ENCODE measurements at regions not wholly inside any gene's neighbourhood (a gene's known extent, or its start where the extent isn't known, plus 50 kb on each side); places are given as distances from the start of the nearest gene placed in this dataset.

DNA sequence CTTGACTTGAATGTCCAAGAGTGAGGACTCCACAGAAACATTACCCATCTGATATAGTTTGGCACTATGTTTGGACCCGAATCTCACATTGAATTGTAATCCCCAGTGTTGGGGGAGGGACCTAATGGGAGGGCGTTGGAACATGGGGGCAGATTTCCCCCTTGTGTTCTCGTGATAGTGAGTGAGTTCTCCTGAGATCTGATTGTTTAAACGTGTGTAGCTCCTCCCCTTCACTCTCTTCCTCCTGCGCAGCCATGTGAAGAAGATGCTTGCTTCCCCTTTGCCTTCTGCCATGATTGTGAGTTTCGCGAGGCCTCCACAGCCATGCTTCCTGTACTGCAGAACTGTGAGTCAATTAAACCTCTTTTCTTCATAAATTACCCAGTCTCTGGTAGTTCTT is 273.9 kb upstream of the TBC1D5 start:
- Histone ChIP-seq H3K27ac (ENCODE audit: low read depth in 2 of 2, low read length in 1 of 2) (no peak overlapping the region), H3K9me3 (no peaks in the 10 kb centered on the region), H2AFZ (ENCODE audit: low read depth) (no peak overlapping the region), H3F3A (replicated peaks; ENCODE audit: insufficient read depth) (no peaks in the 10 kb centered on the region), H3K4me3 (ENCODE audit: low read depth in 2 of 2, low read length in 1 of 2) (no peak overlapping the region), H4K20me1 (ENCODE audit: insufficient read depth) (no peaks in the 10 kb centered on the region), H3K4me2 (no peak overlapping the region), H3K79me2 (ENCODE audit: insufficient read depth) (no peaks in the 10 kb centered on the region), H3K9ac (no peak overlapping the region), H3K27me3 (ENCODE audit: insufficient read depth) (no peaks in the 10 kb centered on the region), H3K36me3 (replicated peaks in 1 of 2; ENCODE audit: control insufficient read depth in 1 of 2, insufficient read depth in 2 of 2, low read length in 1 of 2) (no peaks in the 10 kb centered on the region), H3K4me1 (ENCODE audit: control insufficient read depth in 1 of 2, insufficient read depth in 2 of 2, low read depth in 1 of 2, low read length in 1 of 2) (peaks cover 0 to 2% of the 10 kb centered on the region in 2 experiments; a peak in 1 of 4 replicates), H3K9me2 (no peaks in the 10 kb centered on the region)
- 62% methylated on average over 7 of the region's 7 CpGs for WGBS (ENCODE audit: low lambda C conversion rate)
- CTCF ChIA-PET, result interaction anchor here (0.8 to 1.0 kb wide), 2 partner anchors 8 to 71 kb away, joined by 3 read pairs; no protein-coding TSS in a partner anchor
- POLR2A ChIA-PET, result no interaction called here
- TF ChIP-seq, protein P1, sequence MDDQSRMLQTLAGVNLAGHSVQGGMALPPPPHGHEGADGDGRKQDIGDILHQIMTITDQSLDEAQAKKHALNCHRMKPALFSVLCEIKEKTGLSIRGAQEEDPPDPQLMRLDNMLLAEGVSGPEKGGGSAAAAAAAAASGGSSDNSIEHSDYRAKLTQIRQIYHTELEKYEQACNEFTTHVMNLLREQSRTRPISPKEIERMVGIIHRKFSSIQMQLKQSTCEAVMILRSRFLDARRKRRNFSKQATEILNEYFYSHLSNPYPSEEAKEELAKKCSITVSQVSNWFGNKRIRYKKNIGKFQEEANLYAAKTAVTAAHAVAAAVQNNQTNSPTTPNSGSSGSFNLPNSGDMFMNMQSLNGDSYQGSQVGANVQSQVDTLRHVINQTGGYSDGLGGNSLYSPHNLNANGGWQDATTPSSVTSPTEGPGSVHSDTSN (IDR thresholded peaks at IDR 0.05), result no peak
- TF ChIP-seq SIN3A (IDR thresholded peaks at IDR 0.05; ENCODE audit: borderline replicate concordance, low read depth, low read length) (no peak), FOXM1 (IDR thresholded peaks at IDR 0.05; ENCODE audit: low read depth) (no peak), JUND (IDR thresholded peaks at IDR 0.05) (no peak), EP300 (IDR thresholded peaks at IDR 0.05; ENCODE audit: borderline replicate concordance in 1 of 2, low read depth in 1 of 2, low read length in 1 of 2) (no peak), GATA2 (CRISPR knock-in tag; IDR thresholded peaks at IDR 0.05) (no peak), YY1 (IDR thresholded peaks at IDR 0.05; ENCODE audit: low read depth) (no peak)
- TF ChIP-seq, protein P2, sequence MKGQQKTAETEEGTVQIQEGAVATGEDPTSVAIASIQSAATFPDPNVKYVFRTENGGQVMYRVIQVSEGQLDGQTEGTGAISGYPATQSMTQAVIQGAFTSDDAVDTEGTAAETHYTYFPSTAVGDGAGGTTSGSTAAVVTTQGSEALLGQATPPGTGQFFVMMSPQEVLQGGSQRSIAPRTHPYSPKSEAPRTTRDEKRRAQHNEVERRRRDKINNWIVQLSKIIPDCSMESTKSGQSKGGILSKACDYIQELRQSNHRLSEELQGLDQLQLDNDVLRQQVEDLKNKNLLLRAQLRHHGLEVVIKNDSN (IDR thresholded peaks at IDR 0.05; ENCODE audit: borderline replicate concordance, low read depth), result no peak
- TF ChIP-seq, protein P3, sequence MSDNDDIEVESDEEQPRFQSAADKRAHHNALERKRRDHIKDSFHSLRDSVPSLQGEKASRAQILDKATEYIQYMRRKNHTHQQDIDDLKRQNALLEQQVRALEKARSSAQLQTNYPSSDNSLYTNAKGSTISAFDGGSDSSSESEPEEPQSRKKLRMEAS (IDR thresholded peaks at IDR 0.05; ENCODE audit: low read depth), result no peak
- DNase-seq, result no peak

DNA sequence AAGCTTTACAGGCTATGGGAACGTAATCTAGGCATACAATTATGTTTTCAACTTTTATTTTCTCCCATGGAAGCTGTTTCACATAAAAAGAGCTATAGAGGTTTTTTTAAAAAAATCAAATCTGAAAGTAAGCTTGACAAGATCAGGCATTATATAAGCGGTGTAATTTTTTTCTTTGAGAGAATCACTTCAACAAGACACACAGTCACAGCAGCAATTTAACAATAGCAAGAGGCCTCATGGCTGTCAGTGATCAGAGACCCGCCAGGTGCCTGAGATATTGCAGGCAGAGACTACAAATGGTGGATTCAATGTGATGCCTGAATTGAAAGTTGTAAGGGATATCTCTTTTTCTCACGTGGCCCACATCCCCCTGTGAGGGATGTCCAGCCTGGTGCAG is 270.5 kb upstream of the TBC1D5 start:
- TF ChIP-seq RCOR1 (IDR thresholded peaks at IDR 0.05; ENCODE audit: low read length) (no peak), FOXM1 (IDR thresholded peaks at IDR 0.05; ENCODE audit: low read depth) (no peak), GATA2 (CRISPR knock-in tag; IDR thresholded peaks at IDR 0.05) (no peak)
- Histone ChIP-seq H3K27me3 (ENCODE audit: insufficient read depth) (no peaks in the 10 kb centered on the region), H3K9me3 (no peaks in the 10 kb centered on the region), H3K79me2 (ENCODE audit: insufficient read depth) (no peaks in the 10 kb centered on the region), H2AFZ (ENCODE audit: low read depth) (no peak overlapping the region), H3K9me2 (no peaks in the 10 kb centered on the region), H3K36me3 (replicated peaks in 1 of 2; ENCODE audit: control insufficient read depth in 1 of 2, insufficient read depth in 2 of 2, low read length in 1 of 2) (no peaks in the 10 kb centered on the region), H3K4me1 (ENCODE audit: control insufficient read depth in 1 of 2, insufficient read depth in 2 of 2, low read depth in 1 of 2, low read length in 1 of 2) (peaks cover 0 to 4% of the 10 kb centered on the region in 2 experiments; a peak in 1 of 4 replicates), H3K27ac (ENCODE audit: low read depth in 2 of 2, low read length in 1 of 2) (no peak overlapping the region), H3K4me3 (ENCODE audit: low read depth in 2 of 2, low read length in 1 of 2) (no peak overlapping the region), H3K4me2 (no peak overlapping the region), H3K9ac (no peak overlapping the region), H3F3A (replicated peaks; ENCODE audit: insufficient read depth) (no peaks in the 10 kb centered on the region), H4K20me1 (ENCODE audit: insufficient read depth) (no peaks in the 10 kb centered on the region)
- WGBS (ENCODE audit: low lambda C conversion rate), result 47% methylated on average over 4 of the region's 4 CpGs
- ChIA-PET CTCF (no interaction called here), POLR2A (no interaction called here)
- no peak for DNase-seq

DNA sequence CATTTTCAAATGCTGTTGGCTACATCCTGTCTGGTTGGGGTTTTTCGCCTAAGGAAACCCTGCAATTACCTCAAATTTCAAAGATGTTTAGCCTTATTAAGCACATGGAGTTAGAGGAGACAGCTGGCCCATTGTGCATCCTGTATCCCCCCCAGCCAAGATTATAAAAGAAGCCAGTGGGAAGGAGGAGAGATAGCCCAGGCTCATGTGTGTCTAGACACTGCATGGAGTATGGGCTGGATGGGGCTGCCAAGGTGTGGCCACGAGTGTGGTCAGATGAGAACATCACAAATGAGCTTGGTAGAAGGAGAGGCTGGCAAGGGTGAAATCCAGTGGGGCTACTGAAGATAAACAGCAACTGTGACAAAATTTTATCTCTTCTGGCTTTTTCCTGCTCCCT is 270.0 kb upstream of the TBC1D5 start:
- H3F3A ChIP-seq (replicated peaks; ENCODE audit: insufficient read depth), result no peaks in the 10 kb centered on the region
- H3K9me3 ChIP-seq, result no peaks in the 10 kb centered on the region
- H3K36me3 ChIP-seq (replicated peaks in 1 of 2; ENCODE audit: control insufficient read depth in 1 of 2, insufficient read depth in 2 of 2, low read length in 1 of 2), result no peaks in the 10 kb centered on the region
- no peak overlapping the region for H2AFZ ChIP-seq (ENCODE audit: low read depth)
- H4K20me1 ChIP-seq (ENCODE audit: insufficient read depth), result no peaks in the 10 kb centered on the region
- H3K27me3 ChIP-seq (ENCODE audit: insufficient read depth), result no peaks in the 10 kb centered on the region
- WGBS (ENCODE audit: low lambda C conversion rate), result 51% methylated on average over 2 of the region's 2 CpGs
- H3K9ac ChIP-seq, result no peak overlapping the region
- H3K4me3 ChIP-seq (ENCODE audit: low read depth in 2 of 2, low read length in 1 of 2), result no peak overlapping the region
- H3K9me2 ChIP-seq, result no peaks in the 10 kb centered on the region
- CTCF ChIA-PET, result interaction anchor here (1.2 kb wide), 1 partner anchor 15 kb away, joined by 3 read pairs; no protein-coding TSS in a partner anchor
- no peak overlapping the region for H3K4me2 ChIP-seq
- no peak overlapping the region; a peak in 1 of 4 replicates for H3K27ac ChIP-seq (ENCODE audit: low read depth in 2 of 2, low read length in 1 of 2)
- no peaks in the 10 kb centered on the region for H3K79me2 ChIP-seq (ENCODE audit: insufficient read depth)
- H3K4me1 ChIP-seq (ENCODE audit: control insufficient read depth in 1 of 2, insufficient read depth in 2 of 2, low read depth in 1 of 2, low read length in 1 of 2), result peaks cover 0 to 4% of the 10 kb centered on the region in 2 experiments; a peak in 1 of 4 replicates
- no peak for DNase-seq
- POLR2A ChIA-PET, result no interaction called here
- TF ChIP-seq TCF12 (IDR thresholded peaks at IDR 0.05), result no peak
- TF ChIP-seq SIN3A (IDR thresholded peaks at IDR 0.05; ENCODE audit: borderline replicate concordance, low read depth, low read length), result no peak
- TF ChIP-seq, protein P4, sequence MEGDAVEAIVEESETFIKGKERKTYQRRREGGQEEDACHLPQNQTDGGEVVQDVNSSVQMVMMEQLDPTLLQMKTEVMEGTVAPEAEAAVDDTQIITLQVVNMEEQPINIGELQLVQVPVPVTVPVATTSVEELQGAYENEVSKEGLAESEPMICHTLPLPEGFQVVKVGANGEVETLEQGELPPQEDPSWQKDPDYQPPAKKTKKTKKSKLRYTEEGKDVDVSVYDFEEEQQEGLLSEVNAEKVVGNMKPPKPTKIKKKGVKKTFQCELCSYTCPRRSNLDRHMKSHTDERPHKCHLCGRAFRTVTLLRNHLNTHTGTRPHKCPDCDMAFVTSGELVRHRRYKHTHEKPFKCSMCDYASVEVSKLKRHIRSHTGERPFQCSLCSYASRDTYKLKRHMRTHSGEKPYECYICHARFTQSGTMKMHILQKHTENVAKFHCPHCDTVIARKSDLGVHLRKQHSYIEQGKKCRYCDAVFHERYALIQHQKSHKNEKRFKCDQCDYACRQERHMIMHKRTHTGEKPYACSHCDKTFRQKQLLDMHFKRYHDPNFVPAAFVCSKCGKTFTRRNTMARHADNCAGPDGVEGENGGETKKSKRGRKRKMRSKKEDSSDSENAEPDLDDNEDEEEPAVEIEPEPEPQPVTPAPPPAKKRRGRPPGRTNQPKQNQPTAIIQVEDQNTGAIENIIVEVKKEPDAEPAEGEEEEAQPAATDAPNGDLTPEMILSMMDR (IDR thresholded peaks at IDR 0.05), result no peak
- TF ChIP-seq, protein P5, sequence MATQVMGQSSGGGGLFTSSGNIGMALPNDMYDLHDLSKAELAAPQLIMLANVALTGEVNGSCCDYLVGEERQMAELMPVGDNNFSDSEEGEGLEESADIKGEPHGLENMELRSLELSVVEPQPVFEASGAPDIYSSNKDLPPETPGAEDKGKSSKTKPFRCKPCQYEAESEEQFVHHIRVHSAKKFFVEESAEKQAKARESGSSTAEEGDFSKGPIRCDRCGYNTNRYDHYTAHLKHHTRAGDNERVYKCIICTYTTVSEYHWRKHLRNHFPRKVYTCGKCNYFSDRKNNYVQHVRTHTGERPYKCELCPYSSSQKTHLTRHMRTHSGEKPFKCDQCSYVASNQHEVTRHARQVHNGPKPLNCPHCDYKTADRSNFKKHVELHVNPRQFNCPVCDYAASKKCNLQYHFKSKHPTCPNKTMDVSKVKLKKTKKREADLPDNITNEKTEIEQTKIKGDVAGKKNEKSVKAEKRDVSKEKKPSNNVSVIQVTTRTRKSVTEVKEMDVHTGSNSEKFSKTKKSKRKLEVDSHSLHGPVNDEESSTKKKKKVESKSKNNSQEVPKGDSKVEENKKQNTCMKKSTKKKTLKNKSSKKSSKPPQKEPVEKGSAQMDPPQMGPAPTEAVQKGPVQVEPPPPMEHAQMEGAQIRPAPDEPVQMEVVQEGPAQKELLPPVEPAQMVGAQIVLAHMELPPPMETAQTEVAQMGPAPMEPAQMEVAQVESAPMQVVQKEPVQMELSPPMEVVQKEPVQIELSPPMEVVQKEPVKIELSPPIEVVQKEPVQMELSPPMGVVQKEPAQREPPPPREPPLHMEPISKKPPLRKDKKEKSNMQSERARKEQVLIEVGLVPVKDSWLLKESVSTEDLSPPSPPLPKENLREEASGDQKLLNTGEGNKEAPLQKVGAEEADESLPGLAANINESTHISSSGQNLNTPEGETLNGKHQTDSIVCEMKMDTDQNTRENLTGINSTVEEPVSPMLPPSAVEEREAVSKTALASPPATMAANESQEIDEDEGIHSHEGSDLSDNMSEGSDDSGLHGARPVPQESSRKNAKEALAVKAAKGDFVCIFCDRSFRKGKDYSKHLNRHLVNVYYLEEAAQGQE (IDR thresholded peaks at IDR 0.05; ENCODE audit: low read depth, low read length), result no peak
- no peak for TF ChIP-seq RAD21 (IDR thresholded peaks at IDR 0.05; ENCODE audit: low read length)
- TF ChIP-seq SMC3 (IDR thresholded peaks at IDR 0.05; ENCODE audit: low read depth, low read length), result no peak
- TF ChIP-seq TEAD4 (IDR thresholded peaks at IDR 0.05; ENCODE audit: borderline replicate concordance, insufficient read depth), result no peak

Measured in SK-N-SH (cell line).